ENCODE measurements at regions not wholly inside any gene's neighbourhood (a gene's known extent, or its start where the extent isn't known, plus 50 kb on each side); places are given as distances from the start of the nearest gene placed in this dataset.

GRCh38 chr2:8266563-8266962 lies 415.3 kb upstream of the ID2 start:
- Histone ChIP-seq H3K4me3 (no peak overlapping the region), H2AFZ (replicated peaks) (no peak overlapping the region), H4K20me1 (ENCODE audit: low read depth) (no peaks in the 10 kb centered on the region), H3K9me3 (ENCODE audit: low read depth) (no peaks in the 10 kb centered on the region), H3K4me2 (no peak overlapping the region), H3K36me3 (no peaks in the 10 kb centered on the region), H3K27ac (no peak overlapping the region), H3K27me3 (peaks cover 35% of the 10 kb centered on the region), H3K9ac (no peak overlapping the region), H3K4me1 (peaks cover 30% of the 10 kb centered on the region), H3K79me2 (ENCODE audit: low read depth) (no peaks in the 10 kb centered on the region), H3F3A (ENCODE audit: low read depth) (peaks cover 25% of the 10 kb centered on the region)
- peaks cover 4% of the 10 kb centered on the region for H3K9me3 Mint-ChIP-seq
- no peak for TF ChIP-seq EZH2phosphoT487 (IDR thresholded peaks at IDR 0.05)
- no peak for TF ChIP-seq CTCF (IDR thresholded peaks at IDR 0.05)
- no peak for TF ChIP-seq EZH2 (IDR thresholded peaks at IDR 0.05)
- no peaks in the 10 kb centered on the region for H3K36me3 Mint-ChIP-seq
- H3K27ac Mint-ChIP-seq = no peak overlapping the region
- no peak overlapping the region for H3K4me3 Mint-ChIP-seq
- DNase-seq (ENCODE audit: low spot score) = no peak
- peaks cover 32% of the 10 kb centered on the region for H3K4me1 Mint-ChIP-seq
- no peaks in the 10 kb centered on the region for H3K27me3 Mint-ChIP-seq (ENCODE audit: insufficient read depth, low read depth)

GRCh38 chr2:8267048-8267447 lies 414.8 kb upstream of the ID2 start:
- Mint-ChIP-seq H3K4me1 (peaks cover 27% of the 10 kb centered on the region), H3K36me3 (no peaks in the 10 kb centered on the region), H3K27me3 (ENCODE audit: insufficient read depth, low read depth) (no peaks in the 10 kb centered on the region), H3K9me3 (peaks cover 9% of the 10 kb centered on the region), H3K4me3 (no peak overlapping the region), H3K27ac (no peak overlapping the region)
- no peak overlapping the region for H3K4me2 ChIP-seq
- no peaks in the 10 kb centered on the region for H3K36me3 ChIP-seq
- H3K4me1 ChIP-seq = peaks cover 30% of the 10 kb centered on the region
- H3F3A ChIP-seq (ENCODE audit: low read depth) = peaks cover 25% of the 10 kb centered on the region
- H3K9ac ChIP-seq = no peak overlapping the region
- no peaks in the 10 kb centered on the region for H4K20me1 ChIP-seq (ENCODE audit: low read depth)
- TF ChIP-seq CTCF (IDR thresholded peaks at IDR 0.05) = no peak
- TF ChIP-seq EZH2 (IDR thresholded peaks at IDR 0.05) = no peak
- TF ChIP-seq EZH2phosphoT487 (IDR thresholded peaks at IDR 0.05) = no peak
- no peak overlapping the region for H3K4me3 ChIP-seq
- no peak overlapping the region for H2AFZ ChIP-seq (replicated peaks)
- H3K27me3 ChIP-seq = peaks cover 30% of the 10 kb centered on the region
- DNase-seq (ENCODE audit: low spot score) = no peak
- no peaks in the 10 kb centered on the region for H3K79me2 ChIP-seq (ENCODE audit: low read depth)
- H3K9me3 ChIP-seq (ENCODE audit: low read depth) = no peaks in the 10 kb centered on the region
- H3K27ac ChIP-seq = no peak overlapping the region

- H3K27ac Mint-ChIP-seq = no peak overlapping the region
- no peak overlapping the region for H3K4me3 Mint-ChIP-seq
- Histone ChIP-seq H3K9ac (no peak overlapping the region), H3K4me2 (no peak overlapping the region), H3K4me3 (no peak overlapping the region), H3K27ac (no peak overlapping the region), H3K4me1 (peaks cover 28% of the 10 kb centered on the region), H3K27me3 (peaks cover 25% of the 10 kb centered on the region), H3K79me2 (ENCODE audit: low read depth) (no peaks in the 10 kb centered on the region), H3K9me3 (ENCODE audit: low read depth) (no peaks in the 10 kb centered on the region), H3F3A (ENCODE audit: low read depth) (peaks cover 25% of the 10 kb centered on the region), H4K20me1 (ENCODE audit: low read depth) (no peaks in the 10 kb centered on the region), H3K36me3 (no peaks in the 10 kb centered on the region), H2AFZ (replicated peaks) (no peak overlapping the region)
- peaks cover 2% of the 10 kb centered on the region for H3K36me3 Mint-ChIP-seq
- DNase-seq (ENCODE audit: low spot score) = no peak
- TF ChIP-seq CTCF (IDR thresholded peaks at IDR 0.05) = no peak
- TF ChIP-seq EZH2 (IDR thresholded peaks at IDR 0.05) = no peak
- TF ChIP-seq EZH2phosphoT487 (IDR thresholded peaks at IDR 0.05) = no peak
- peaks cover 24% of the 10 kb centered on the region for H3K4me1 Mint-ChIP-seq
- H3K9me3 Mint-ChIP-seq = peaks cover 14% of the 10 kb centered on the region
- no peaks in the 10 kb centered on the region for H3K27me3 Mint-ChIP-seq (ENCODE audit: insufficient read depth, low read depth)
Measured at GRCh38 chr2:8267721-8268120, 414.1 kb upstream of the ID2 start.
